IMR-90 (cell line): ENCODE measurements at regions not wholly inside any gene's neighbourhood (a gene's known extent, or its start where the extent isn't known, plus 50 kb on each side); places are given as distances from the start of the nearest gene placed in this dataset.

Source experiments
- ATAC-seq: fragments of 200-7000 bp; cut with Tn5 transposase; 2 replicates; pipeline ENCODE4 v1.9.1; 2020; ENCODE audit warnings: low read depth, mild to moderate bottlenecking, moderate library complexity
- BruUV-seq: library from RNA; stranded (reverse); fragments of 400-500 nt; replicated peaks from 2 replicates; lab custom pipeline; 2021; lab: Mats Ljungman, UMichigan
- CTCF ChIA-PET: fragments of 300-600 bp; formaldehyde crosslinking; extraction: SDS; loops from one replicate; lab custom pipeline; 2021; ENCODE audit warnings: antibody characterized with exemption; lab: Yijun Ruan, JAX
- POLR2A ChIA-PET: fragments of 300-600 bp; sonication (Branson Sonifier 250); formaldehyde crosslinking; loops from one replicate; lab custom pipeline; 2022; ENCODE audit warnings: antibody characterized with exemption; ENCODE audit not compliant: unreplicated experiment; lab: Charles Lee
- DNase-seq: peaks from one replicate; pipeline ENCODE4 v3.0.0; 2013
- H2AFZ ChIP-seq: replicated peaks from 2 replicates; pipeline ENCODE3; 2013; ENCODE audit warnings: low read length, mild to moderate bottlenecking; ENCODE audit not compliant: poor library complexity
- H2AK5ac ChIP-seq: 2 replicates; pipeline ENCODE4 v1.6.1; 2013; ENCODE audit warnings: low read depth, low read length, inconsistent platforms
- H2AK9ac ChIP-seq: replicated peaks from 2 replicates; pipeline ENCODE3; 2013; ENCODE audit warnings: mild to moderate bottlenecking, low read depth, low read length, moderate library complexity; ENCODE audit not compliant: poor library complexity
- H2BK120ac ChIP-seq: 2 replicates; pipeline ENCODE4 v1.6.1; 2013; ENCODE audit warnings: low read depth, low read length, inconsistent platforms
- H2BK15ac ChIP-seq: 3 replicates; pipeline ENCODE4 v1.6.1; 2013; ENCODE audit warnings: low read depth, low read length, inconsistent platforms
- H2BK20ac ChIP-seq: 2 replicates; pipeline ENCODE4 v1.6.1; 2013; ENCODE audit warnings: low read depth, mild to moderate bottlenecking, inconsistent platforms, low read length, moderate library complexity
- H2BK5ac ChIP-seq: 2 replicates; pipeline ENCODE4 v1.6.1; 2013; ENCODE audit warnings: mild to moderate bottlenecking, low read depth, low read length, inconsistent platforms; ENCODE audit not compliant: poor library complexity, severe bottlenecking
- H3K14ac ChIP-seq: replicated peaks from 2 replicates; pipeline ENCODE4 v1.6.1; 2013; ENCODE audit warnings: low read depth, low read length, inconsistent platforms
- H3K18ac ChIP-seq: 2 replicates; pipeline ENCODE4 v1.6.1; 2013; ENCODE audit warnings: low read depth, low read length, control low read depth
- H3K23ac ChIP-seq: 2 replicates; pipeline ENCODE4 v1.6.1; 2013; ENCODE audit warnings: low read depth, low read length, inconsistent platforms
- H3K27ac ChIP-seq: 2 replicates; pipeline ENCODE4 v1.5.1; 2013; ENCODE audit warnings: mild to moderate bottlenecking, control low read depth, low read length; ENCODE audit not compliant: insufficient read depth
- H3K27me3 ChIP-seq: 2 replicates; pipeline ENCODE4 v1.6.1; 2013; ENCODE audit warnings: low read length; ENCODE audit not compliant: control insufficient read depth, insufficient read depth
- H3K36me3 ChIP-seq: 2 replicates; pipeline ENCODE4 v1.6.1; 2013; ENCODE audit warnings: low read length, mixed read lengths; ENCODE audit not compliant: control insufficient read depth, insufficient read depth
- H3K4ac ChIP-seq: 2 replicates; pipeline ENCODE4 v1.6.1; 2013; ENCODE audit warnings: low read depth, low read length, inconsistent platforms
- H3K4me1 ChIP-seq: 2 replicates; pipeline ENCODE4 v1.6.1; 2013; ENCODE audit warnings: low read length, mixed read lengths; ENCODE audit not compliant: control insufficient read depth, insufficient read depth
- H3K4me2 ChIP-seq: 2 replicates; pipeline ENCODE4 v1.6.1; 2013; ENCODE audit warnings: low read depth, mild to moderate bottlenecking, control low read depth, low read length, moderate library complexity
- H3K4me3 ChIP-seq: 2 replicates; pipeline ENCODE4 v1.5.1; 2013; ENCODE audit warnings: low read depth, mild to moderate bottlenecking, control low read depth, low read length, moderate library complexity; ENCODE audit not compliant: insufficient read depth
- H3K56ac ChIP-seq: 2 replicates; pipeline ENCODE4 v1.6.1; 2013; ENCODE audit warnings: low read length, inconsistent platforms; ENCODE audit not compliant: insufficient read depth; ENCODE audit errors: extremely low read depth
- H3K79me1 ChIP-seq, 2 experiments: 2 replicates each; pipeline ENCODE4 v1.6.1; 2013; ENCODE audit warnings: low read length in 2 of 2, inconsistent platforms in 1 of 2, low read depth in 1 of 2
- H3K9ac ChIP-seq: 2 replicates; pipeline ENCODE4 v1.6.1; 2013; ENCODE audit warnings: low read depth, low read length, control low read depth
- H3K9me1 ChIP-seq: 2 replicates; pipeline ENCODE4 v1.6.1; 2013; ENCODE audit warnings: low read length, inconsistent platforms; ENCODE audit not compliant: insufficient read depth
- H3K9me3 ChIP-seq: 2 replicates; pipeline ENCODE4 v1.6.1; 2013; ENCODE audit warnings: low read length; ENCODE audit not compliant: control insufficient read depth, insufficient read depth
- H4K20me1 ChIP-seq: 2 replicates; pipeline ENCODE4 v1.6.1; 2013; ENCODE audit warnings: low read length, inconsistent platforms; ENCODE audit not compliant: insufficient read depth
- H4K5ac ChIP-seq: 2 replicates; pipeline ENCODE4 v1.6.1; 2013; ENCODE audit warnings: mild to moderate bottlenecking, low read depth, low read length, control low read depth
- H4K8ac ChIP-seq, 2 experiments: 2 replicates each; pipeline ENCODE4 v1.6.1; 2013; ENCODE audit warnings: low read depth in 2 of 2, low read length in 2 of 2, control low read depth in 1 of 2, inconsistent platforms in 1 of 2
- H4K91ac ChIP-seq: 2 replicates; pipeline ENCODE4 v1.6.1; 2013; ENCODE audit warnings: low read depth, low read length, inconsistent platforms; ENCODE audit not compliant: insufficient read depth
- BHLHE40 ChIP-seq: fragments of 150-350 bp; IDR thresholded peaks from 2 replicates; pipeline ENCODE4 v1.6.1; 2016; ENCODE audit warnings: mild to moderate bottlenecking, low read depth, low read length
- CEBPB ChIP-seq: IDR thresholded peaks from 2 replicates; pipeline ENCODE4 v1.6.1; 2012; ENCODE audit warnings: low read depth, low read length, improper control_type of control experiment
- CHD1 ChIP-seq: IDR thresholded peaks from 2 replicates; pipeline ENCODE4 v1.6.1; 2012; ENCODE audit warnings: low read depth, low read length, improper control_type of control experiment
- FOS ChIP-seq: fragments of 150-350 bp; IDR thresholded peaks from 2 replicates; pipeline ENCODE4 v1.6.1; 2016; ENCODE audit warnings: low read depth, low read length
- MAFK ChIP-seq: IDR thresholded peaks from 2 replicates; pipeline ENCODE4 v1.6.1; 2012; ENCODE audit warnings: low read depth, low read length, improper control_type of control experiment
- MAZ ChIP-seq: IDR thresholded peaks from 2 replicates; pipeline ENCODE4 v1.6.1; 2012; ENCODE audit warnings: low read depth, mild to moderate bottlenecking, low read length, improper control_type of control experiment, moderate library complexity, borderline replicate concordance
- MXI1 ChIP-seq: IDR thresholded peaks from 2 replicates; pipeline ENCODE4 v1.6.1; 2012; ENCODE audit warnings: low read depth, mild to moderate bottlenecking, low read length, moderate library complexity, borderline replicate concordance
- NFE2L2 ChIP-seq: fragments of 150-350 bp; IDR thresholded peaks from 2 replicates; pipeline ENCODE4 v1.6.1; 2016; ENCODE audit warnings: low read depth, mild to moderate bottlenecking, low read length
- POLR2A ChIP-seq: IDR thresholded peaks from 2 replicates; pipeline ENCODE4 v1.6.1; 2012; ENCODE audit warnings: mild to moderate bottlenecking, low read depth, low read length
- RAD21 ChIP-seq: IDR thresholded peaks from 2 replicates; pipeline ENCODE4 v1.6.1; 2012; ENCODE audit warnings: low read length, improper control_type of control experiment
- RCOR1 ChIP-seq: IDR thresholded peaks from 2 replicates; pipeline ENCODE4 v1.6.1; 2012; ENCODE audit warnings: mild to moderate bottlenecking, low read length, improper control_type of control experiment; ENCODE audit not compliant: insufficient replicate concordance
- RFX5 ChIP-seq: IDR thresholded peaks from 2 replicates; pipeline ENCODE4 v1.8.0; 2012; ENCODE audit warnings: low read depth, mild to moderate bottlenecking, low read length, moderate library complexity
- SMC3 ChIP-seq: fragments of 150-350 bp; IDR thresholded peaks from 2 replicates; pipeline ENCODE4 v1.6.1; 2016; ENCODE audit warnings: low read depth, mild to moderate bottlenecking, antibody characterized with exemption, low read length, moderate library complexity
- WGBS, 2 experiments: methylation state at CpG; one replicate each; pipeline versions ENCODE4 v1.1.5 to v1.1.7; 2013; ENCODE audit warnings: missing lambda C conversion rate in 2 of 2; ENCODE audit not compliant: insufficient read length in 1 of 2; ENCODE audit errors: extremely low coverage in 2 of 2; 5-methylcytosine and 5-hydroxymethylcytosine counted together
- dilution Hi-C: fragments of 300-500 bp; cut with HindIII; formaldehyde crosslinking; loops from one replicate; pipeline ENCODE4 v1.14.3; 2018; ENCODE audit warnings: low sequenced_read_pairs; ENCODE audit not compliant: unreplicated experiment
- in situ Hi-C: fragments of 300-500 bp; cut with MboI; formaldehyde crosslinking; loops from 3 replicates; pipeline ENCODE4 v1.14.3; 2019; ENCODE audit warnings: low sequenced_read_pairs, inconsistent platforms, mixed read lengths
- intact Hi-C: fragments of 100-400 bp; cut with micrococcal nuclease; formaldehyde crosslinking; loops from 2 replicates; pipeline ENCODE4 v1.10.0; 2022
- TF ChIP-seq, protein P1 (sequence below): fragments of 150-350 bp; IDR thresholded peaks from 2 replicates; pipeline ENCODE4 v1.6.1; 2017; ENCODE audit warnings: mild to moderate bottlenecking, antibody characterized with exemption, low read length, low read depth
- TF ChIP-seq, protein P2 (sequence below): fragments of 150-350 bp; IDR thresholded peaks from 2 replicates; pipeline ENCODE4 v1.6.1; 2016; ENCODE audit warnings: low read depth, mild to moderate bottlenecking, low read length, moderate library complexity, borderline replicate concordance
- TF ChIP-seq, protein P3 (sequence below): conservative IDR thresholded peaks from 2 replicates; pipeline ENCODE4 v1.5.1; 2012; ENCODE audit warnings: mild to moderate bottlenecking, low read depth, low read length, improper control_type of control experiment

DNA sequence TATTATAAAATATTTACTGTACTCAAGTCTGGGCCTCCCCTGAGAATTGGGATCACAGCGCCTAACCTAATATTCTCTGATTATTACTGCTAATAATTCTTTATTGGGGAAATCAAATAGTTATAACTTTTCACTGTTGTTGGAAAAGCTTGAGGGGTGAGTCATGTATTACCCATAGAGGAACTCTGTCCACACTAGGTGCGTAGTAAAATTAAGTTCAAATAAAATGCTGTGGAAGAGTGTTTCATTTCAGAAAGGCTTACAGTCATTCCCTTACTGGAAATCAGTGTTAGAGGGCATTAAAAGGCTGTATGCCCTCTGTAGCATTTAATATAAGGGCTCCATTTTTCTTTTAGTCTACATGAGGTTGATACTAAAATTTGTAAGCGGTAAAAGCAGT is 135.0 kb upstream of the NFIA start:
- Histone ChIP-seq H3K23ac (no peak overlapping the region), H4K20me1 (no peaks in the 10 kb centered on the region), H3K9ac (no peak overlapping the region), H3K14ac (no peak overlapping the region), H4K8ac (no peak overlapping the region), H2BK120ac (no peak overlapping the region), H2BK15ac (no peak overlapping the region), H3K18ac (no peak overlapping the region), H2AK9ac (no peak overlapping the region), H4K5ac (no peak overlapping the region), H3K56ac (no peak overlapping the region), H4K91ac (no peak overlapping the region), H3K4me3 (no peak overlapping the region), H3K4me1 (no peaks in the 10 kb centered on the region), H2AK5ac (no peak overlapping the region), H2BK20ac (no peak overlapping the region), H3K4ac (no peak overlapping the region), H3K27ac (no peak overlapping the region), H2BK5ac (no peak overlapping the region), H3K79me1 (no peaks in the 10 kb centered on the region), H3K9me3 (no peaks in the 10 kb centered on the region), H2AFZ (no peak overlapping the region), H3K36me3 (no peaks in the 10 kb centered on the region), H3K27me3 (no peaks in the 10 kb centered on the region; the same call in 1 of the 2 replicates), H3K4me2 (no peak overlapping the region), H3K9me1 (no peaks in the 10 kb centered on the region)
- no CpG with 5 or more reads among the region's 3 CpGs for WGBS, 2 experiments
- no TSS peak for BruUV-seq
- POLR2A ChIA-PET: no interaction called here
- dilution Hi-C loops: no loop called here
- intact Hi-C loops: no loop called here
- TF ChIP-seq MAFK (no peak), FOS (no peak), CEBPB (no peak), RFX5 (no peak), RCOR1 (no peak), SMC3 (no peak), RAD21 (no peak), BHLHE40 (no peak), CHD1 (no peak), POLR2A (no peak), MXI1 (no peak), MAZ (no peak), NFE2L2 (no peak)
- TF ChIP-seq, protein P1, sequence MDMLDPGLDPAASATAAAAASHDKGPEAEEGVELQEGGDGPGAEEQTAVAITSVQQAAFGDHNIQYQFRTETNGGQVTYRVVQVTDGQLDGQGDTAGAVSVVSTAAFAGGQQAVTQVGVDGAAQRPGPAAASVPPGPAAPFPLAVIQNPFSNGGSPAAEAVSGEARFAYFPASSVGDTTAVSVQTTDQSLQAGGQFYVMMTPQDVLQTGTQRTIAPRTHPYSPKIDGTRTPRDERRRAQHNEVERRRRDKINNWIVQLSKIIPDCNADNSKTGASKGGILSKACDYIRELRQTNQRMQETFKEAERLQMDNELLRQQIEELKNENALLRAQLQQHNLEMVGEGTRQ: no peak
- TF ChIP-seq, protein P2, sequence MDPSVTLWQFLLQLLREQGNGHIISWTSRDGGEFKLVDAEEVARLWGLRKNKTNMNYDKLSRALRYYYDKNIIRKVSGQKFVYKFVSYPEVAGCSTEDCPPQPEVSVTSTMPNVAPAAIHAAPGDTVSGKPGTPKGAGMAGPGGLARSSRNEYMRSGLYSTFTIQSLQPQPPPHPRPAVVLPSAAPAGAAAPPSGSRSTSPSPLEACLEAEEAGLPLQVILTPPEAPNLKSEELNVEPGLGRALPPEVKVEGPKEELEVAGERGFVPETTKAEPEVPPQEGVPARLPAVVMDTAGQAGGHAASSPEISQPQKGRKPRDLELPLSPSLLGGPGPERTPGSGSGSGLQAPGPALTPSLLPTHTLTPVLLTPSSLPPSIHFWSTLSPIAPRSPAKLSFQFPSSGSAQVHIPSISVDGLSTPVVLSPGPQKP: no peak
- TF ChIP-seq, protein P3, sequence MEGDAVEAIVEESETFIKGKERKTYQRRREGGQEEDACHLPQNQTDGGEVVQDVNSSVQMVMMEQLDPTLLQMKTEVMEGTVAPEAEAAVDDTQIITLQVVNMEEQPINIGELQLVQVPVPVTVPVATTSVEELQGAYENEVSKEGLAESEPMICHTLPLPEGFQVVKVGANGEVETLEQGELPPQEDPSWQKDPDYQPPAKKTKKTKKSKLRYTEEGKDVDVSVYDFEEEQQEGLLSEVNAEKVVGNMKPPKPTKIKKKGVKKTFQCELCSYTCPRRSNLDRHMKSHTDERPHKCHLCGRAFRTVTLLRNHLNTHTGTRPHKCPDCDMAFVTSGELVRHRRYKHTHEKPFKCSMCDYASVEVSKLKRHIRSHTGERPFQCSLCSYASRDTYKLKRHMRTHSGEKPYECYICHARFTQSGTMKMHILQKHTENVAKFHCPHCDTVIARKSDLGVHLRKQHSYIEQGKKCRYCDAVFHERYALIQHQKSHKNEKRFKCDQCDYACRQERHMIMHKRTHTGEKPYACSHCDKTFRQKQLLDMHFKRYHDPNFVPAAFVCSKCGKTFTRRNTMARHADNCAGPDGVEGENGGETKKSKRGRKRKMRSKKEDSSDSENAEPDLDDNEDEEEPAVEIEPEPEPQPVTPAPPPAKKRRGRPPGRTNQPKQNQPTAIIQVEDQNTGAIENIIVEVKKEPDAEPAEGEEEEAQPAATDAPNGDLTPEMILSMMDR: no peak
- CTCF ChIA-PET: interaction anchor here (0.5 kb wide), 1 partner anchor 76 kb away, joined by 5 read pairs; no protein-coding TSS in a partner anchor
- in situ Hi-C loops: no loop called here
- DNase-seq (no peak), ATAC-seq (no peak)
